RWPE1 (cell line): ENCODE measurements at regions not wholly inside any gene's neighbourhood (a gene's known extent, or its start where the extent isn't known, plus 50 kb on each side); places are given as distances from the start of the nearest gene placed in this dataset.

Source experiments
- CTCF ChIA-PET: fragments of 350-600 bp; sonication (Branson Sonifier 250); formaldehyde crosslinking; extraction: SDS; loops from one replicate; lab custom pipeline; 2021; lab: Yijun Ruan, JAX
- POLR2A ChIA-PET: fragments of 400-600 bp; formaldehyde crosslinking; extraction: SDS; loops from one replicate; lab custom pipeline; 2020; ENCODE audit warnings: antibody characterized with exemption; ENCODE audit not compliant: low non-redundant PET; lab: Yijun Ruan, JAX
- DNase-seq: peaks from one replicate; pipeline ENCODE4 v3.0.0; 2012; ENCODE audit warnings: low spot score
- H3K27ac ChIP-seq: fragments of 450-650 bp; 2 replicates; pipeline ENCODE4 v1.5.1; 2017
- TF ChIP-seq, protein P1 (sequence below): fragments of 450-650 bp; conservative IDR thresholded peaks from 2 replicates; pipeline ENCODE4 v1.5.1; 2017; ENCODE audit warnings: low read depth, mild to moderate bottlenecking

DNA sequence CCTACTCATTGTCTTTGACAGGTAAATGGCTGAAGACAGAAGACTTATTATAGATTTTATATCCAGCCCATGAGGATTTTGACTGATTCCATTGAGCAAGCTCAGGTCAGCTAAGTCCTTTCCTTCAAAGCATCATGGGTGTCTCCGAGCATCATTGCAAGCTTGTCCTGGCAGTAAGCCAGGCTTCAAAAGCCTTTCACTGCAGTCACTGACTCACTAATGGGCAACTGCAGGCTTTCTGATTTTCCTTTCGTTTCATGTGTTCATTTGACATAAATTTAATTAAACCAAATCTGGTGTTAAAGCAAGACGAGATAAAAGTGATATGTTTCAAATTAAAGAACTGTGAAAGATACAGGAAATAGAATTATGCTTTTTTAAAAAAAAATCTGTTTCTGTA, 426.2 kb downstream of the ANXA1 start:
- CTCF ChIA-PET: interaction anchor here (0.6 to 0.8 kb wide), 3 partner anchors 12 to 469 kb away, joined by 3 to 4 read pairs (median 4); no protein-coding TSS in a partner anchor
- TF ChIP-seq, protein P1, sequence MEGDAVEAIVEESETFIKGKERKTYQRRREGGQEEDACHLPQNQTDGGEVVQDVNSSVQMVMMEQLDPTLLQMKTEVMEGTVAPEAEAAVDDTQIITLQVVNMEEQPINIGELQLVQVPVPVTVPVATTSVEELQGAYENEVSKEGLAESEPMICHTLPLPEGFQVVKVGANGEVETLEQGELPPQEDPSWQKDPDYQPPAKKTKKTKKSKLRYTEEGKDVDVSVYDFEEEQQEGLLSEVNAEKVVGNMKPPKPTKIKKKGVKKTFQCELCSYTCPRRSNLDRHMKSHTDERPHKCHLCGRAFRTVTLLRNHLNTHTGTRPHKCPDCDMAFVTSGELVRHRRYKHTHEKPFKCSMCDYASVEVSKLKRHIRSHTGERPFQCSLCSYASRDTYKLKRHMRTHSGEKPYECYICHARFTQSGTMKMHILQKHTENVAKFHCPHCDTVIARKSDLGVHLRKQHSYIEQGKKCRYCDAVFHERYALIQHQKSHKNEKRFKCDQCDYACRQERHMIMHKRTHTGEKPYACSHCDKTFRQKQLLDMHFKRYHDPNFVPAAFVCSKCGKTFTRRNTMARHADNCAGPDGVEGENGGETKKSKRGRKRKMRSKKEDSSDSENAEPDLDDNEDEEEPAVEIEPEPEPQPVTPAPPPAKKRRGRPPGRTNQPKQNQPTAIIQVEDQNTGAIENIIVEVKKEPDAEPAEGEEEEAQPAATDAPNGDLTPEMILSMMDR: no peak
- POLR2A ChIA-PET: no interaction called here
- DNase-seq: peak; percentile 9
- no peak overlapping the region for H3K27ac ChIP-seq

DNA sequence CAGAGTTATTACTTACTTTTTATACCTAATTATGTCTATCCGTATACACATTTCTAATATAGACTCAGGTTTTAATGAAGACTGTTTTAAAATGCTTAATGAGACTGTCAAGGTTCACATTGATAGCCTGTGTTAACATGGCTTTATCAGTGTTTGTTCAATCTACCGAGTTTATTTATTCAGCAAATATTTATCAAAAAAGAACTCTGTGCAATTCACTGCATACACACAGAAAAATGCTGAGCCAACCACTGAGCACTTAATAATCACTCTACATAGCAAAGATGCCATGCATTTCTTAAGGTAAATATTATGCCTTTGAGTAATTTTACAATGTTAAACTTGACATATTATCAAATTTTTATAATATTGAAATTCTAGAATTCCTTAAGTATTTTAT, 428.2 kb downstream of the ANXA1 start:
- POLR2A ChIA-PET: no interaction called here
- no peak overlapping the region for H3K27ac ChIP-seq
- DNase-seq: no peak
- TF ChIP-seq, protein P1: no peak
- CTCF ChIA-PET: no interaction called here

DNA sequence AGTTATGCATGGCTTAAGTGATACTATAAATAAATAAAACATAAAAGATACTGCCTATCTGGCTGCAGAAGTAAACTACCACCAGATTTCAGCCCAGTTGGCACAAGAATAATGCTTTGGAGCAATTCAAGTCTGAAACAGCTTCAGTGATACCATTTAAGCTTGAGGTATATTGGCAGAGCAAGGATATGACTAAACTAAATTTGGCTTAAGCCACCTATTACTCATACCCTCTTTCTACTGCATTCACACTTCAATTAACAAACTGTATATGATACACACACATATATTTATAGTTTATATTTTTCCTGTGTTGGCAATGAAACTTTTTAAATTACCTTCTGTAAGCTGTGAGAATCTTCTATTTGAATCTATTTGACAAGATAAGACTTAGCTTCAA, 431.9 kb downstream of the ANXA1 start:
- TF ChIP-seq, protein P1: no peak
- peak; percentile 17 for DNase-seq
- no peak overlapping the region for H3K27ac ChIP-seq
- CTCF ChIA-PET: interaction anchor here (0.6 kb wide), 1 partner anchor 38 kb away, joined by 3 read pairs; no protein-coding TSS in a partner anchor
- POLR2A ChIA-PET: no interaction called here

DNA sequence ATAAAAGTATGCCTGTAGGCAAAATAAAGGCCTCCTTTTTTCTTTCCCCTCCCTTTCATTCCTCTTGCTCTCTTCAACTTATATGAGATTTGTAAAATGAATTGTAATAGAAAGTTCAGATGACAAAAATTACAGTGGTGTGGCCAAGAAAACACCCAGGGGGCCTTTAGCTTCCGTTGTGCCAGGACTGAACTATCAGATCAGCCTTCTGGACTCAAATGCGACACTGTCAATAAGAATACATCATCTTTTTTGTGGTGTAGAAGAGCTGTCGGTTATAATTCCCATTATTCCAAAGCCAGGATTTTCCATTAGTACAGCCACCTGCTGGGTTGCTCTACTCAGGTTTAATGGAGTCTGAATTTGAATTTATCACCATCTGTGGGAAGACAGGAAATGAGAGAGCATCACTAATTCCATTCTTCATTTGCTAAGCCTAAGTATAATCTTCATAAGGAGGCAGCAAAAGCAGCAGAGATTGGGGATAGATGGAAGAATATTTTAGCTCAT, 443.4 kb downstream of the ANXA1 start:
- TF ChIP-seq, protein P1: no peak
- DNase-seq: no peak
- ChIA-PET CTCF (interaction anchor here (0.7 kb wide), 1 partner anchor 184 kb away, joined by 3 read pairs; no protein-coding TSS in a partner anchor), POLR2A (no interaction called here)
- H3K27ac ChIP-seq: no peak overlapping the region

DNA sequence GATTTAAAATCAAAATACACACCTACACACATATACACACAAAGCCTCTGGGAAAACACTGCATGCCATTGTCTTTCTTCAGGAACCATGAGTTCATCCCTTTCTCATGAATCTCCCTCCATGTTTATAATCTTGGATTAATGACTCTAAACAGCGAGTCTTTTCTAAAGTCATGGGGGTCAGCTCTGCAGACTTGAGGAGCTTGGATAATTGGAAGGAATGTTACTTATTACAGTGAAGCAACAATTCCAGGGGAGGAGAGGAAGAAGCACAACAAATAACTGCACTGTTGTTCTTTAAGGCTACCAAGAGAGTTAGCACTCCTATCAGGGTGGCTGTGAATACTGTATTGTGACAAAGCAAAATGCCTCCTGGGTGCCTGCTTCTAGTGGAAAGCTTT, 444.7 kb downstream of the ANXA1 start:
- no peak overlapping the region for H3K27ac ChIP-seq
- ChIA-PET CTCF (interaction anchor here (0.6 to 0.7 kb wide), 2 partner anchors 396 to 884 kb away, joined by 6 read pairs; no protein-coding TSS in a partner anchor), POLR2A (no interaction called here)
- TF ChIP-seq, protein P1: no peak
- no peak for DNase-seq

DNA sequence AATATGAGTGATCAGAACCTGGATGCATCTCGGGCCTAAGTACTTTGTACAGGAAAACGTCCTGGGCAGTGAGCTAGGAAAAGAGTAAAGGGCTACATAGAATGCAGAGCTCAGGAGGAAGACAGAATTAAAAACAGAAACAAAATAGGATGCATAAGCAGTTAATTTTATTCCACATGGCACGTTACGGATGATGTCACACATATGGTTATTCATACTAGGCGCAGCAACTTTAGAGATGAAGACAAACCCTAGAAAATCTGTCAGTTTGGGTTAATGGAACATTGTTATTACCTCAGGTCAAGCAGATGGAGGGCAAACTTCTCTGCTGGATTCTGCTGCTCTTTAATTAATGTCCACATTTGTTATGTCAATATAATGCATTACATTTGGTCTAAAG, 445.4 kb downstream of the ANXA1 start:
- ChIA-PET CTCF (interaction anchor here (0.6 kb wide), 1 partner anchor 883 kb away, joined by 6 read pairs; no protein-coding TSS in a partner anchor), POLR2A (no interaction called here)

More for the DNA sequence above, 445.4 kb downstream of the ANXA1 start:
- no peak overlapping the region for H3K27ac ChIP-seq
- no peak for DNase-seq
- TF ChIP-seq, protein P1: no peak
